Trophoblast cell (in vitro differentiated cells and primary cell): ENCODE measurements at regions not wholly inside any gene's neighbourhood (a gene's known extent, or its start where the extent isn't known, plus 50 kb on each side); places are given as distances from the start of the nearest gene placed in this dataset.

Experiments
- DNase-seq, 2 donors: peaks; one replicate each; pipeline ENCODE4 v3.0.0-alpha.2; 2016
- H2AFZ ChIP-seq: 2 replicates; pipeline ENCODE4 v1.6.1; 2013; ENCODE audit warnings: low read length, moderate library complexity, mild to moderate bottlenecking; ENCODE audit not compliant: insufficient read depth, poor library complexity
- H2AK5ac ChIP-seq: 2 replicates; pipeline ENCODE4 v1.6.1; 2013; ENCODE audit warnings: mild to moderate bottlenecking, low read length
- H2BK120ac ChIP-seq: 2 replicates; pipeline ENCODE4 v1.6.1; 2013; ENCODE audit warnings: low read length, mild to moderate bottlenecking, moderate library complexity; ENCODE audit not compliant: insufficient read depth, poor library complexity
- H2BK12ac ChIP-seq: 2 replicates; pipeline ENCODE4 v1.6.1; 2013; ENCODE audit warnings: mild to moderate bottlenecking, low read length, moderate library complexity
- H2BK5ac ChIP-seq: 2 replicates; pipeline ENCODE4 v1.6.1; 2013; ENCODE audit warnings: low read length, low read depth, moderate library complexity, mild to moderate bottlenecking; ENCODE audit not compliant: poor library complexity
- H3K14ac ChIP-seq: 2 replicates; pipeline ENCODE4 v1.6.1; 2013; ENCODE audit warnings: mild to moderate bottlenecking, low read length
- H3K18ac ChIP-seq: 2 replicates; pipeline ENCODE4 v1.6.1; 2013; ENCODE audit warnings: mild to moderate bottlenecking, low read length
- H3K23ac ChIP-seq: 2 replicates; pipeline ENCODE4 v1.6.1; 2013; ENCODE audit warnings: low read length
- H3K27ac ChIP-seq: 2 replicates; pipeline ENCODE4 v1.5.1; 2013; ENCODE audit warnings: low read depth, mild to moderate bottlenecking, inconsistent platforms, low read length, moderate library complexity
- H3K27me3 ChIP-seq: 2 replicates; pipeline ENCODE4 v1.6.1; 2013; ENCODE audit warnings: inconsistent platforms, mild to moderate bottlenecking, low read length, moderate library complexity; ENCODE audit not compliant: insufficient read depth
- H3K36me3 ChIP-seq, 2 experiments: 1 replicate in 1 of 2; 2 replicates in 1 of 2; pipeline ENCODE4 v1.6.1; 2013; ENCODE audit warnings: low read length in 2 of 2, mild to moderate bottlenecking in 2 of 2, moderate library complexity in 1 of 2; ENCODE audit not compliant: insufficient read depth in 2 of 2, control insufficient read depth in 1 of 2
- H3K4ac ChIP-seq: 2 replicates; pipeline ENCODE4 v1.6.1; 2013; ENCODE audit warnings: low read depth, mild to moderate bottlenecking, low read length, moderate library complexity
- H3K4me1 ChIP-seq, 2 experiments: 1 replicate in 1 of 2; 2 replicates in 1 of 2; pipeline ENCODE4 v1.6.1; 2013; ENCODE audit warnings: low read length in 2 of 2, mild to moderate bottlenecking in 2 of 2, moderate library complexity in 1 of 2; ENCODE audit not compliant: insufficient read depth in 2 of 2, control insufficient read depth in 1 of 2
- H3K4me2 ChIP-seq: 2 replicates; pipeline ENCODE4 v1.6.1; 2013; ENCODE audit warnings: inconsistent platforms, mild to moderate bottlenecking, low read length, moderate library complexity
- H3K4me3 ChIP-seq: 2 replicates; pipeline ENCODE4 v1.5.1; 2013; ENCODE audit warnings: mild to moderate bottlenecking, low read depth, low read length, inconsistent platforms
- H3K79me1 ChIP-seq: one replicate; pipeline ENCODE4 v1.6.1; 2013; ENCODE audit warnings: low read length
- H3K79me2 ChIP-seq: 2 replicates; pipeline ENCODE4 v1.6.1; 2013; ENCODE audit warnings: low read length, mild to moderate bottlenecking; ENCODE audit not compliant: control insufficient read depth, insufficient read depth, poor library complexity
- H3K9ac ChIP-seq: 2 replicates; pipeline ENCODE4 v1.6.1; 2013; ENCODE audit warnings: mild to moderate bottlenecking, low read length
- H3K9me3 ChIP-seq: 2 replicates; pipeline ENCODE4 v1.6.1; 2013; ENCODE audit warnings: low read depth, mild to moderate bottlenecking, control low read depth, inconsistent platforms, low read length; ENCODE audit not compliant: insufficient read depth
- H4K12ac ChIP-seq: 2 replicates; pipeline ENCODE4 v1.6.1; 2013; ENCODE audit warnings: low read depth, mild to moderate bottlenecking, low read length, moderate library complexity
- H4K8ac ChIP-seq: 2 replicates; pipeline ENCODE4 v1.6.1; 2013; ENCODE audit warnings: low read depth, mild to moderate bottlenecking, low read length, moderate library complexity
- H4K91ac ChIP-seq: one replicate; pipeline ENCODE4 v1.6.1; 2013; ENCODE audit warnings: low read depth, mild to moderate bottlenecking, low read length, moderate library complexity
- WGBS: extraction: QIAGEN DNeasy Blood & Tissue Kit; methylation state at CpG from one replicate; pipeline ENCODE4 v1.1.7; 2013; ENCODE audit warnings: missing lambda C conversion rate; ENCODE audit not compliant: insufficient read length, insufficient coverage; ENCODE audit errors: extremely low coverage; 5-methylcytosine and 5-hydroxymethylcytosine counted together

- Histone ChIP-seq H2AK5ac (no peak overlapping the region), H2BK5ac (no peak overlapping the region), H2BK12ac (no peak overlapping the region), H3K27ac (no peak overlapping the region), H2BK120ac (no peak overlapping the region), H4K91ac (no peak overlapping the region), H3K36me3 (no peaks in the 10 kb centered on the region), H2AFZ (no peak overlapping the region), H4K8ac (no peak overlapping the region), H3K4ac (no peak overlapping the region), H3K4me1 (peaks cover 3 to 5% of the 10 kb centered on the region in 2 experiments), H3K9me3 (peaks cover 1% of the 10 kb centered on the region), H3K23ac (no peak overlapping the region), H3K4me2 (no peak overlapping the region), H3K4me3 (no peak overlapping the region), H3K18ac (no peak overlapping the region), H3K27me3 (no peaks in the 10 kb centered on the region), H4K12ac (no peak overlapping the region), H3K9ac (no peak overlapping the region), H3K79me1 (peaks cover 2% of the 10 kb centered on the region), H3K14ac (no peak overlapping the region), H3K79me2 (peaks cover under 1% of the 10 kb centered on the region)
- no CpG with 5 or more reads among the region's 17 CpGs for WGBS
- peak; percentile 71 to 87 for DNase-seq
Observed at GRCh38 chr6:168880271-168880670, 373.4 kb downstream of the THBS2 start.

- peak; percentile 76 to 89 for DNase-seq
- Histone ChIP-seq H3K4me1 (no peaks in the 10 kb centered on the region), H4K91ac (no peak overlapping the region), H2BK5ac (no peak overlapping the region), H3K27ac (no peak overlapping the region), H2AK5ac (no peak overlapping the region), H3K9ac (no peak overlapping the region), H2BK120ac (no peak overlapping the region), H2BK12ac (no peak overlapping the region), H3K18ac (no peak overlapping the region), H3K27me3 (no peaks in the 10 kb centered on the region), H3K79me2 (no peaks in the 10 kb centered on the region), H3K9me3 (no peaks in the 10 kb centered on the region), H3K4ac (no peak overlapping the region), H4K8ac (no peak overlapping the region), H3K23ac (no peak overlapping the region), H3K14ac (no peak overlapping the region), H2AFZ (no peak overlapping the region), H3K4me3 (no peak overlapping the region), H4K12ac (no peak overlapping the region), H3K4me2 (no peak overlapping the region), H3K36me3 (no peaks in the 10 kb centered on the region), H3K79me1 (no peaks in the 10 kb centered on the region)
- WGBS: no CpG with 5 or more reads among the region's 10 CpGs
Observed at GRCh38 chr6:168877821-168878282, 375.8 kb downstream of the THBS2 start.

GRCh38 chr6:168876956-168877355 is 376.7 kb downstream of the THBS2 start:
- H2AK5ac ChIP-seq: no peak overlapping the region
- H3K23ac ChIP-seq: no peak overlapping the region
- H3K79me2 ChIP-seq: no peaks in the 10 kb centered on the region
- no peak overlapping the region for H4K91ac ChIP-seq
- H2BK5ac ChIP-seq: no peak overlapping the region
- no peak overlapping the region for H3K4me3 ChIP-seq
- H3K9ac ChIP-seq: no peak overlapping the region
- no peak overlapping the region for H3K27ac ChIP-seq
- no peak overlapping the region for H4K12ac ChIP-seq
- no peak overlapping the region for H3K4me2 ChIP-seq
- H3K36me3 ChIP-seq: no peaks in the 10 kb centered on the region
- H3K14ac ChIP-seq: no peak overlapping the region
- H3K9me3 ChIP-seq: no peaks in the 10 kb centered on the region
- H4K8ac ChIP-seq: no peak overlapping the region
- H3K27me3 ChIP-seq: no peaks in the 10 kb centered on the region
- no CpG with 5 or more reads among the region's 15 CpGs for WGBS
- H3K4ac ChIP-seq: no peak overlapping the region
- no peak overlapping the region for H2BK12ac ChIP-seq
- no peak overlapping the region for H2BK120ac ChIP-seq
- no peaks in the 10 kb centered on the region for H3K79me1 ChIP-seq
- no peaks in the 10 kb centered on the region for H3K4me1 ChIP-seq
- no peak for DNase-seq
- H2AFZ ChIP-seq: no peak overlapping the region
- no peak overlapping the region for H3K18ac ChIP-seq

- no peak overlapping the region for H3K27ac ChIP-seq
- no peak overlapping the region for H4K8ac ChIP-seq
- no peak overlapping the region for H2AFZ ChIP-seq
- H2BK12ac ChIP-seq: no peak overlapping the region
- H3K4me2 ChIP-seq: no peak overlapping the region
- no peak overlapping the region for H2BK120ac ChIP-seq
- H3K4ac ChIP-seq: no peak overlapping the region
- H3K79me2 ChIP-seq: no peaks in the 10 kb centered on the region
- no peak overlapping the region for H3K4me3 ChIP-seq
- no CpG with 5 or more reads among the region's 26 CpGs for WGBS
- no peak overlapping the region for H2BK5ac ChIP-seq
- no peaks in the 10 kb centered on the region for H3K9me3 ChIP-seq
- no peak overlapping the region for H3K18ac ChIP-seq
- H3K79me1 ChIP-seq: no peaks in the 10 kb centered on the region
- H4K12ac ChIP-seq: no peak overlapping the region
- H3K27me3 ChIP-seq: no peaks in the 10 kb centered on the region
- no peak overlapping the region for H3K23ac ChIP-seq
- no peak overlapping the region for H3K14ac ChIP-seq
- no peaks in the 10 kb centered on the region for H3K36me3 ChIP-seq
- H4K91ac ChIP-seq: no peak overlapping the region
- no peak overlapping the region for H3K9ac ChIP-seq
- H3K4me1 ChIP-seq: no peaks in the 10 kb centered on the region
- no peak overlapping the region for H2AK5ac ChIP-seq
- no peak for DNase-seq
Observed at GRCh38 chr6:168875811-168876576, 377.7 kb downstream of the THBS2 start.
